Tibial nerve (tissue), 4 donors: ENCODE measurements at regions not wholly inside any gene's neighbourhood (a gene's known extent, or its start where the extent isn't known, plus 50 kb on each side); places are given as distances from the start of the nearest gene placed in this dataset.
A peak's percentile ranks its signal among the peaks of the same experiment; 100 is the strongest.

ENCODE experiments used
- DNase-seq, 2 donors: peaks; one replicate each; pipeline ENCODE4 v3.0.0-alpha.2; 2019; ENCODE audit warnings: low spot score in 2 of 2
- H3K27ac ChIP-seq, 4 donors: fragments of 200-600 bp; sonication (generic) in 3 of 4; one replicate each; pipeline ENCODE4 v1.5.1; 2017 to 2019; ENCODE audit warnings: mild to moderate bottlenecking in 1 of 4
- H3K27me3 ChIP-seq, 2 donors: fragments of 200-600 bp; sonication (generic) in 1 of 2; one replicate each; pipeline versions ENCODE4 v1.5.1 to v1.6.0; 2017 to 2019
- H3K36me3 ChIP-seq, 3 donors: fragments of 200-600 bp; sonication (generic); one replicate each; pipeline ENCODE4 v1.5.1; 2018 to 2019
- H3K4me1 ChIP-seq, 4 donors: fragments of 200-600 bp; sonication (generic) in 3 of 4; one replicate each; pipeline ENCODE4 v1.5.1; 2017 to 2019
- H3K4me3 ChIP-seq, 4 donors: fragments of 200-600 bp; sonication (generic) in 3 of 4; one replicate each; pipeline ENCODE4 v1.5.1; 2017 to 2019; ENCODE audit warnings: mild to moderate bottlenecking in 1 of 4, moderate library complexity in 1 of 4
- H3K9me3 ChIP-seq, 4 donors: fragments of 200-600 bp; sonication (generic) in 3 of 4; one replicate each; pipeline ENCODE4 v1.5.1; 2017 to 2019
- CTCF ChIP-seq, 5 experiments: fragments of 200-600 bp in 3 of 5; fragments of 450-650 bp in 2 of 5; sonication (generic) in 3 of 5; IDR thresholded peaks; one replicate each; pipeline ENCODE4 v1.5.1; 2016 to 2019; ENCODE audit warnings: antibody characterized with exemption in 5 of 5, mild to moderate bottlenecking in 3 of 5, moderate library complexity in 2 of 5
- EP300 ChIP-seq, 2 donors: sonication (generic); formaldehyde crosslinking; IDR thresholded peaks; one replicate each; pipeline ENCODE4 v1.6.1; 2017; ENCODE audit warnings: antibody characterized with exemption in 2 of 2, mild to moderate bottlenecking in 1 of 2
- POLR2A ChIP-seq, 2 donors: fragments of 450-650 bp; IDR thresholded peaks; one replicate each; pipeline ENCODE4 v1.6.1; 2017; ENCODE audit warnings: antibody characterized with exemption in 2 of 2, mild to moderate bottlenecking in 2 of 2, moderate library complexity in 2 of 2
- WGBS, 2 donors: methylation state at CpG; one replicate each; pipeline ENCODE4 v1.1.5; 2018; 5-methylcytosine and 5-hydroxymethylcytosine counted together

GRCh38 chr13:50585674-50586413, 257.6 kb downstream of the DLEU7 start:
- Histone ChIP-seq H3K36me3 (no peaks in the 10 kb centered on the region), H3K9me3 (no peaks in the 10 kb centered on the region), H3K4me1 (peaks cover 0 to 13% (median 0%) of the 10 kb centered on the region in 4 donors), H3K27me3 (no peaks in the 10 kb centered on the region), H3K27ac (no peak overlapping the region), H3K4me3 (no peak overlapping the region)
- TF ChIP-seq CTCF (IDR thresholded peaks at IDR 0.05) (no peak), EP300 (IDR thresholded peaks at IDR 0.05) (no peak), POLR2A (IDR thresholded peaks at IDR 0.05) (no peak)
- DNase-seq, result no peak
- WGBS, 2 donors, result 75 to 77% methylated on average over 6 of the region's 6 CpGs

- Histone ChIP-seq H3K4me3 (no peak overlapping the region), H3K36me3 (no peaks in the 10 kb centered on the region), H3K27me3 (no peaks in the 10 kb centered on the region), H3K9me3 (no peaks in the 10 kb centered on the region), H3K27ac (no peak overlapping the region), H3K4me1 (peaks cover 0 to 13% (median 0%) of the 10 kb centered on the region in 4 donors)
- TF ChIP-seq EP300 (IDR thresholded peaks at IDR 0.05) (no peak), CTCF (IDR thresholded peaks at IDR 0.05) (no peak), POLR2A (IDR thresholded peaks at IDR 0.05) (no peak)
- no peak for DNase-seq
- WGBS, 2 donors, result 79 to 82% methylated on average over 8 of the region's 8 CpGs
These were observed 256.9 kb downstream of the DLEU7 start for GRCh38 chr13:50586414-50587083.

GRCh38 chr13:50587115-50587514, 256.4 kb downstream of the DLEU7 start:
- Histone ChIP-seq H3K27me3 (no peaks in the 10 kb centered on the region), H3K4me3 (no peak overlapping the region), H3K9me3 (no peaks in the 10 kb centered on the region), H3K36me3 (no peaks in the 10 kb centered on the region), H3K27ac (no peak overlapping the region), H3K4me1 (peaks cover 0 to 13% (median 0%) of the 10 kb centered on the region in 4 donors)
- DNase-seq, result no peak
- TF ChIP-seq CTCF (IDR thresholded peaks at IDR 0.05) (no peak), EP300 (IDR thresholded peaks at IDR 0.05) (no peak), POLR2A (IDR thresholded peaks at IDR 0.05) (no peak)
- 76 to 78% methylated on average over 4 of the region's 4 CpGs for WGBS, 2 donors

GRCh38 chr13:50587645-50588373, 255.7 kb downstream of the DLEU7 start:
- 66 to 78% methylated on average over 11 of the region's 11 CpGs for WGBS, 2 donors
- DNase-seq, result no peak
- Histone ChIP-seq H3K4me1 (peaks cover 0 to 13% (median 0%) of the 10 kb centered on the region in 4 donors), H3K36me3 (no peaks in the 10 kb centered on the region), H3K9me3 (no peaks in the 10 kb centered on the region), H3K27me3 (no peaks in the 10 kb centered on the region), H3K27ac (peak overlapping the region in 1 of 4 donors; percentile 28), H3K4me3 (no peak overlapping the region)
- peak in 1 of 2 donors; percentile 9 for TF ChIP-seq EP300 (IDR thresholded peaks at IDR 0.05)
- TF ChIP-seq CTCF (IDR thresholded peaks at IDR 0.05), result no peak
- no peak for TF ChIP-seq POLR2A (IDR thresholded peaks at IDR 0.05)
